Embryonic facial prominence (tissue), 1 donor: ENCODE measurements at regions not wholly inside any gene's neighbourhood (a gene's known extent, or its start where the extent isn't known, plus 50 kb on each side); places are given as distances from the start of the nearest gene placed in this dataset.
"Not testable (repeated sequence)": the region's sequence is repeated elsewhere in the genome, so short reads cannot be mapped to it uniquely, and the experiment has no call there.

Experiments used
- DNase-seq: peaks from one replicate; pipeline ENCODE4 v3.0.0-alpha.2; 2016; ENCODE audit errors: extremely low spot score

- not testable (repeated sequence) for DNase-seq
Measured at GRCh38 chr6:147651-148050, 144.6 kb upstream of the DUSP22 start.

DNA sequence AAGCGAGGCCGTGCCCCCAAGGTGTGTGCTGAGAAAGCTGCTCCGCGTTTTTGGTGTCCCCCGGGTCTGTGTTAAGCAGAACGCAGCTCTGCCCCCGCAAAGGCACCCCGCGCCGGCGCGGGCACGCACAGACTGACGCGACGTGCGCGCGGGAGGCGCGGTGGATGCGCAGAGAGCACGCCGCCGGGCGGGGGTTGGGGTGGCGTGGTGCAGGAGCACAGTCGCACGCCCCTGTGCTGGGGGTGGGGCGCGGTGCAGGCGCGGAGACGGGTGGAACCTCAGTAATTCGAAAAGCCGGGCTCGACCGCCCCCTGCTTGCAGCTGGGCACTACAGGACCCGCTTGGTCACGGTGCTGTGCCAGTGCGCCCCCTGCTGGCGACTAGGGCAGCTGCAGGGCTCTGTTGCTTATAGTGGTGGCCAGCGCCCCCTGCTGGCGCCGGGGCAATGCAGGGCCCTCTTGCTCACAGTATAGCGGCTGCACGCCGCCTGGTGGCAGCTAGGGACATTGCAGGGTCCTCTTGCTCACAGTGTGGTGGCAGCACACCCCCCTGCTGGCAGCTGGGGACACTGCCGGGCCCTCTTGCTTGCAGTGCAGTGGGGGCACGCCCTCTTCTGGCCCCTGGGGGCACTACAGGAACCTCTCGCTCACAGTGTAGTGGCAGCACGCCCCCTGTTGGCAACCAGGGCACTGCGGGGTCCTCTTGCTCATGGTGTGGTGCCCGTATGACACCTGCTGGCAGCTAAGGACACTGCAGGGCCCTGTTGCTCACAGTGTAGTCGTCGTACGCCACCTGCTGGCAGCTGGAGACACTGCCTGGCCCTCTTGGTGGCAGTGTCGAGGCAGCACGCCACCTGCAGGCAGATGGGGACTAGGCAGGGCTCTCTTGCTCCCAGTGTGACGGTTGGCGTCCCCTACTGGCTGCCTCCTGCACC, 144.0 kb upstream of the DUSP22 start:
- DNase-seq, result not testable (repeated sequence)

GRCh38 chr6:150147-150546, 142.1 kb upstream of the DUSP22 start:
- not testable (repeated sequence) for DNase-seq

- not testable (repeated sequence) for DNase-seq
Measured at GRCh38 chr6:152436-152835, 139.9 kb upstream of the DUSP22 start.

GRCh38 chr6:153026-153425, 139.3 kb upstream of the DUSP22 start:
- not testable (repeated sequence) for DNase-seq

DNA sequence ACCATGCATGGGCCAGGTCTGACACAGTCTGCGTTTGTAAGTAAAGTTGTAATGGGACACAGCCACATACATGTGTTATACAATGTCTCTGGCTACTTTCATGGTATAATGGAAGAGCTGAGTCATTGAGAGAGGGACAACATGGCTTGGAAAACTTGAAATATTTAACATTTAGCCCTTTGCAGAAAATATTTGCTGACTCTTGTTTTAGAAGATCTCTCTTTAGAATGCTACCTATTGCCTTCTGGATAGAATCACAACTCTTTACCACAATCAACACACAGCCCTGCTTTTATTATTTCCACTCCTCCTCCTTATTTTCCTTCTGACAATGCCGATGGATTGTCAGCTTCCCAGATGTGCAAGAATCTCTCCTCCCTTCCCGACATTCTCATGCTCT, 138.4 kb upstream of the DUSP22 start:
- not testable (repeated sequence) for DNase-seq

GRCh38 chr6:154321-155092, 137.8 kb upstream of the DUSP22 start:
- DNase-seq, result not testable (repeated sequence)

GRCh38 chr6:156010-156409, 136.3 kb upstream of the DUSP22 start:
- no peak for DNase-seq

- not testable (repeated sequence) for DNase-seq
Measured at GRCh38 chr6:156441-157140, 135.7 kb upstream of the DUSP22 start.

DNA sequence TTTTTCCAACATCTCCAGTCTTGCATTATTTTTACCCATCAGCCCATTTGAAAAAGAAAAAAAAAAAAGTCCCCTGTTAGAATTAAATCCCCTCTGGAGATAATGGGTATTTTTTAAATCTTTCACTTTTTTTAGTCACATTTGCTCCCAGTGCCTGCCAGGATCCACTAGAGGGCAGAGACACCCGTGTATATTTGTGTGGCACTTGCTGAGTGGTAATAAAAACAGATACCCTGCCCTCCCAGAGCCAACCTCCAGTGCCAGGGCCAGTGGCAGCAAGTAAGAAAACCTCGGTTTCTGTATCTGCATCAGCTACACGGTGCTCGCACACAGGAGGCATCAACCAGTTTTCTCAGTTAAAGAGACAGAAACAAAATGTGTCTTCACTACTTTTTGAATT, 135.1 kb upstream of the DUSP22 start:
- DNase-seq, result not testable (repeated sequence)

DNA sequence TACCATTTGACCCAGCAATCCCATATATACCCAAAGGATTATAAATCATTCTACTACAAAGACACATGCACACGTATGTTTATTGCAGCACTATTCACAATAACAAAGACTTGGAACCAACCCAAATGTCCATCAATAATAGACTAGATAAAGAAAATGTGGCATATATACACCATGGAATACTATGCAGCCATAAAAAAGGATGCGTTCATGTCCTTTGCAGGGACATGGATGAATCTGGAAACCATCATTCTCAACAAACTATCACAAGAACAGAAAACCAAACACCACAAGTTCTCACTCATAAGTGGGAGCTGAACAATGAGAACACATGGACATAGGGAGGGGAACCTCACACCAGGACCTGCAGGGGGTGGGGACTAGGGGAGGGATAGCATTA, 130.6 kb upstream of the DUSP22 start:
- not testable (repeated sequence) for DNase-seq

DNA sequence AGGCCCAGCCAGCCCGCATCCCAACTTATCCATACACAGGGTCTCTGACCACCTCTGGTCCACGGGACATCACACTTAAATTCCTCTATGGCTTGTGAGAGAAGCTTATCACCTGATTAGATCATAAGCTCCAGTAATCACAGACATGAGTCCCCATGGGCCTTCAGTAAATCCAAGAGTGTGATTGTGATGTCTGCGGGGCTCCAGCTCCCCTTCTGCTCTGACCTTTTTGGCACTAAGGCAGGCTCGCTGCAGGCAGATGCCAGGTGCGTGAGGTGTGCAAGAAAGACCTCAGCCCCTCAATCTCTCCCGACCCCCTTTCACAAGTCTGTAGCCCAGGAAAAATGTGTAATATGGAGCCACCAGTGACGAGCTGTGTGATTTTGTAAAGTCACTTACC, 127.6 kb upstream of the DUSP22 start:
- no peak for DNase-seq

GRCh38 chr6:165263-165662, 127.0 kb upstream of the DUSP22 start:
- DNase-seq, result no peak

- DNase-seq, result no peak
Measured at GRCh38 chr6:165906-166305, 126.4 kb upstream of the DUSP22 start.

DNA sequence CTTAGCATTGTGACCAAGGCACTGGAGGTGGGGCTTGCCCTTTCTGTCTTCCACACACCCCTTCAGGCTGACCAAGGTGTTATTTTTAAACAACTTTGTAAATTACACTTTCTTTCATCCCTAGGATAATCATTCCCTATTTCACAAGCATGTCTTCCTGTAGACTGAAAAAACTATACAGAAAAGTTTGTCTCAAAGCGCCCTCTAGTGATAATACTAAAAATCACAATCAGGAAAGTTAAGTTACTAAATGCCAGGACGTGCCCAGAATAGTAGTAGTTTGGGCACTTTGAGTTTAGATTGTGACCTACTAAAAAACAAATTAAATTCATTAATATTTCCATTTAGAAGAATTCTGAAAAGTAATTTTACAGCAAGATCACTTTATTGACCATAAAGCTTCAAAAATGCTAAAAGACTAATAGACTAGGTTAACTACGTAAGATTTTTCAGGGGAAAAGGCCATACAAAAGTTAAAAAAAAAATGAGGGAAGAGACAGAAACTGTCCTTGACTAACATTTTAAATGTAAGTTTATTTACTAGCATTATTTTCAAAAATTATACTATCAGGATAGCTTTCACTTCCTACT, 123.3 kb upstream of the DUSP22 start:
- DNase-seq, result no peak

GRCh38 chr6:174036-174435, 118.3 kb upstream of the DUSP22 start:
- DNase-seq, result no peak

DNA sequence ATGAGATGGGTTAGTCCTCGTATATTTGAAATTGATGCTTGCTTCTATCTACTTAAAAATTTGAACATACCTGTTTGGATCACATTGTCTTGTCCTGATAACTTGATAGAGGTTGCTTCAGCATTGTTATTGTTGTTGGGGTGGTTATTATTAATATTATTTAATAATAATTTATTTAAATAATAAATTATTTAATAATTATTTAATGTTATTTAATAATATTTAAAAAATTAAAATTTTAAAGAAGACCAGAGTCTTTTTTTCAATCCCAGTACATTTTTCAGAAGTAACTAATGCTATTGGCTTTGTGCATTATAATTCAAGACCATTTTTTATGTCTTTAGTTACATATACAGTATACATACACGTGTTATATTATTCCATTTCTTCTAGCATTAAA, 116.6 kb upstream of the DUSP22 start:
- DNase-seq, result no peak

DNA sequence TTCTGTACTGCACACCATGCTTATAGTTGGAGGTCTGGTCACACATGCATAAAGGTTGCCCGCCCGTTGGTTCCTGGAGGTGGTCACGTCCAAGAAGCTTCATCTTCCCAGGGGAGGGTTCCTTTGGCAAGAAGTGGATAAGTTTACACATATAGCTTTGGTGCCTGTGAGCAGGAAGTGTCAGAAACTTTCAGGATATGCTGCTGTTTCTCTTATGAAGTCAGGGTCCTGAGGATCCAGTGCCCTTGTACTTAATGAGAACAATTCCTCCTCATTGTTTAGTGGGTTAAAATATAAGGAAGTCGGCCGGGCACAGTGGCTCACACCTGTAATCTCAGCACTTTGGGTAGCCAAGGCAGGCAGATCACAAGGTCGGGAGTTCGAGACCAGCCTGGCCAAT, 115.5 kb upstream of the DUSP22 start:
- DNase-seq, result no peak

GRCh38 chr6:178119-178518, 114.2 kb upstream of the DUSP22 start:
- no peak for DNase-seq

GRCh38 chr6:178929-179328, 113.4 kb upstream of the DUSP22 start:
- not testable (repeated sequence) for DNase-seq

DNA sequence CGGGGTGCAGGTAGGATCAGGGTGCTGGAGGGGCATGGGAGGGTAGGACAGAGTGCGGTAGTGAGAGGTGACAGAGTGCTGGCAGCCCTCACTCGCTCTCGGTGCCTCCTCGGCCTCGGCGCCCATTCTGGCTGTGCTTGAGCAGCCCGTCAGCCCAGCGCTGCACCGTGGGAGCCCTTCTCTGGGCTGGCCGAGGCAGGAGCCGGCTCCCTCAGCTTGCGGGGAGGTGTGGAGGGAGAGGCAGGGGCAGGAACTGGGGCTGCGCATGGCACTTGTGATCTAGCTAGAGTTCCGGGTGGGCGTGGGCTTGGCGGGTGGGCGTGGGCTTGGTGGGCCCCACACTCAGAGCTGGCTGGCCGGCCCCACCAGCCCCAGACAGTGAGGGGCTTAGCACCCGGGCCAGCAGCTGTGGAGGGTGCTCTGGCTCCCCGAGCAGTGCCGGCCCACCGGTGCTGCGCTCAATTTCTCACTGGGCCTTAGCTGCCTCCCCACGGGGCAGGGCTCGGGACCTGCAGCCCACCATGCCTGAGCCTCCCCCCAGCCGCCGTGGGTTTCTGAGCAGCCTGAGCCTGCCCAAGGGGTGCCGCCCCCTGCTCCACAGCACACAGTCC, 112.8 kb upstream of the DUSP22 start:
- no peak for DNase-seq
